ENCODE measurements at regions not wholly inside any gene's neighbourhood (a gene's known extent, or its start where the extent isn't known, plus 50 kb on each side); places are given as distances from the start of the nearest gene placed in this dataset.

- DNase-seq: no peak
Observed at GRCh38 chr5:137567226-137567625, 68.1 kb upstream of the SPOCK1 start.

GRCh38 chr5:137566780-137567179 is 67.7 kb upstream of the SPOCK1 start:
- DNase-seq: no peak

GRCh38 chr5:137566118-137566541 is 67.0 kb upstream of the SPOCK1 start:
- no peak for DNase-seq

DNA sequence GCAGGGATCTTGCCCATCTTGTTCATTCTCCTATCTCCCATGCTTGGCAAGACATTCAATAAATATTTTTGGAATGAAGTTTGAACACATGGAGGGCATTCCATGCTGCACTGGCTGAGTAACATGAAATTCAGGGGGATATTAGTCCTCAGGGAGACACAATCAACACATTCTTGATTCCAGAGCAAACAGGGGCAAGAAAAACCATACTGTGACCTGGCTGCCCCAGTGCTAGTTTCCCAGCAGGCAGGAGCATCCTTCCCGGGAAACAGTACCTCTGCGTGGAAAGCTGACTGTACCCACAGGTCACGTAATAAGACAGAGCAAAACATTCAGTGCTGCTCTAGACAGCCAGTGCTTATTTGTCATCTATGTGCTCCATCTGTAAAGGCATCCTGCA is 66.3 kb upstream of the SPOCK1 start:
- DNase-seq: no peak

- no peak for DNase-seq
Observed at GRCh38 chr5:137564398-137564961, 65.4 kb upstream of the SPOCK1 start.

- DNase-seq: peak in 12 of 56 donors; percentile 2 to 32 (median 14)
Observed at GRCh38 chr5:137563646-137564397, 64.7 kb upstream of the SPOCK1 start.

DNA sequence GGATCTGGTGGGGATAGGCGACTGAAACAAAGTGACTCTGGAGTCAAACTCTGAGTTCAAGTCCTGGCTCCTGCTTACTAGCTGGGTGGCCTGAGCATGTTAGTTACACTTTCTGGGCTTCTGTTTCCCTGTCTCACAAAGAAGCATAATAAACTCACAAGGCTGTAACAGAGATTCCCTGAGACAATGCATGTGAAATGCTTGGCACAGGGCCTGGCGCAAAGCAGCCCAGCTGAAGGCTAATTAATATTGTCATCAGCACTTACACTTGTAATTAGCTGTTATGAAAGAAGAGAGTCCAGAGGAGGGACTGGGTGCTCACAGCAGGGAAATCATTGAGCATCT is 64.1 kb upstream of the SPOCK1 start:
- DNase-seq: peak in 22 of 56 donors; percentile 2 to 60 (median 14)

DNA sequence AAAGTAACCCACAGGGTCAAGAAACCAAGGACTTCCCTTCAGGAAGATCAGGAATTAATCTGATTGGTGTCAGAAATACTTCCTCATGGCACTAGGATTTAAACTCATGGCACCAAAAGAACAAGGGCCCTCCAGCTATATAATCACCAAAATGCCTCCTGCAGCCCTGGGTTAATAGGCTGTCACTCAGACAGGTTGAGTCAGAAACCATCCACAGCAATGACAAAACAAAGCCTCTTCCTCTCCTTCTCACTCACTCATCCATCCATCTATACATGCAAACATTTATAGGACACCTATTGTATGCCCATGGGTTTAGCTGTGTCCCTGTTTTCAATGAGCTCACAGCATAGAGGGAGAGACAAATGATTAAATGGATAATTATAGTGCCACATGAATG is 62.5 kb upstream of the SPOCK1 start:
- DNase-seq: no peak

- no peak for DNase-seq
Observed at GRCh38 chr5:137560420-137560819, 61.3 kb upstream of the SPOCK1 start.

Data from amygdala (tissue), 56 donors.